K562 (cell line): ENCODE measurements at regions not wholly inside any gene's neighbourhood (a gene's known extent, or its start where the extent isn't known, plus 50 kb on each side); places are given as distances from the start of the nearest gene placed in this dataset.

Experiments
- ATAC-seq: fragments of 200-7000 bp; cut with Tn5 transposase; 3 replicates; pipeline ENCODE4 v1.9.1; 2020; ENCODE audit warnings: moderate library complexity
- BruUV-seq: library from RNA; stranded (reverse); fragments of 400-500 nt; replicated peaks from 2 replicates; lab custom pipeline; 2021; lab: Mats Ljungman, UMichigan
- CTCF ChIA-PET: fragments of 300-600 bp; formaldehyde crosslinking; extraction: SDS; loops from one replicate; lab custom pipeline; 2021; ENCODE audit warnings: low intra/inter-chr PET ratio; lab: Yijun Ruan, JAX
- POLR2A ChIA-PET: fragments of 300-600, 350-650 bp; sonication (Branson Sonifier 250); formaldehyde crosslinking; extraction: SDS; loops from one replicate; lab custom pipeline; 2021; ENCODE audit warnings: antibody characterized with exemption, inconsistent platforms; lab: Yijun Ruan, JAX
- DNase-seq, 4 experiments: peaks; one replicate each; pipeline versions ENCODE4 v3.0.0 to v3.0.0-alpha.2; 2011 to 2018; ENCODE audit warnings: low spot score in 3 of 4, mixed read lengths in 3 of 4; ENCODE audit errors: extremely low read depth in 1 of 4
- FAIRE-seq: peaks from 2 replicates; lab custom pipeline; 2011; peaks lifted over from hg19 to GRCh38; lab: Jason Lieb, UNC
- H2AFZ ChIP-seq: 2 replicates; pipeline ENCODE4 v1.6.0; 2011; ENCODE audit warnings: low read depth, low read length, control low read depth, inconsistent platforms
- H3K27ac ChIP-seq: fragments of 200-600 bp; 3 replicates; pipeline ENCODE4 v1.8.0; 2011; ENCODE audit warnings: low read depth, mild to moderate bottlenecking, control low read depth, inconsistent platforms, low read length, moderate library complexity, mixed read lengths; ENCODE audit errors: extremely low read depth
- H3K27me3 ChIP-seq, 2 experiments: fragments of 300-600 bp in 1 of 2; 2 replicates in 1 of 2; 3 replicates in 1 of 2; pipeline versions ENCODE4 v1.6.0 to v1.8.0; 2011; ENCODE audit warnings: inconsistent platforms in 2 of 2, low read length in 2 of 2, mild to moderate bottlenecking in 1 of 2, mixed read lengths in 1 of 2, moderate library complexity in 1 of 2; ENCODE audit not compliant: control insufficient read depth in 2 of 2, insufficient read depth in 2 of 2
- H3K36me3 ChIP-seq: fragments of 300-600 bp; 3 replicates; pipeline ENCODE4 v1.8.0; 2011; ENCODE audit warnings: mild to moderate bottlenecking, low read length, inconsistent platforms; ENCODE audit not compliant: control insufficient read depth, insufficient read depth
- H3K4me1 ChIP-seq, 2 experiments: fragments of 200-600 bp in 1 of 2; replicated peaks in 1 of 2; 2 replicates in 1 of 2; 3 replicates in 1 of 2; pipeline versions ENCODE4 v1.5.1 to v1.8.0; 2011; ENCODE audit warnings: inconsistent platforms in 2 of 2, low read length in 2 of 2, mild to moderate bottlenecking in 1 of 2, mixed read lengths in 1 of 2, moderate library complexity in 1 of 2; ENCODE audit not compliant: control insufficient read depth in 2 of 2, insufficient read depth in 2 of 2
- H3K4me2 ChIP-seq: 2 replicates; pipeline ENCODE4 v1.6.1; 2011; ENCODE audit warnings: low read length, control low read depth, inconsistent platforms, mixed read lengths; ENCODE audit not compliant: insufficient read depth
- H3K4me3 ChIP-seq: fragments of 200-600 bp; sonication (generic), shearing (Covaris generic); 2 replicates; pipeline ENCODE4 v1.5.1; 2016; ENCODE audit warnings: control low read depth, inconsistent platforms
- H3K79me2 ChIP-seq: fragments of 200-600 bp; 3 replicates; pipeline ENCODE4 v1.8.0; 2011; ENCODE audit warnings: low read length, inconsistent platforms; ENCODE audit not compliant: control insufficient read depth, insufficient read depth
- H3K9ac ChIP-seq, 2 experiments: 2 replicates each; pipeline versions ENCODE4 v1.6.0 to v1.6.1; 2011; ENCODE audit warnings: low read depth in 2 of 2, low read length in 2 of 2, control low read depth in 1 of 2, inconsistent platforms in 1 of 2, mild to moderate bottlenecking in 1 of 2, mixed read lengths in 1 of 2; ENCODE audit not compliant: insufficient read depth in 1 of 2
- H3K9me1 ChIP-seq: one replicate; pipeline ENCODE4 v1.6.0; 2011; ENCODE audit warnings: inconsistent platforms, mild to moderate bottlenecking, low read length, moderate library complexity; ENCODE audit not compliant: control insufficient read depth, insufficient read depth
- H3K9me3 ChIP-seq: replicated peaks from 2 replicates; pipeline ENCODE4 v1.5.1; 2011; ENCODE audit warnings: low read depth, low read length, inconsistent platforms; ENCODE audit not compliant: control insufficient read depth, insufficient read depth
- H4K20me1 ChIP-seq: replicated peaks from 2 replicates; pipeline ENCODE4 v1.6.1; 2011; ENCODE audit warnings: low read length, inconsistent platforms, mixed read lengths; ENCODE audit not compliant: control insufficient read depth, insufficient read depth
- ARID2 ChIP-seq: fragments of 450-650 bp; IDR thresholded peaks from 2 replicates; pipeline ENCODE4 v1.6.1; 2017; ENCODE audit warnings: antibody characterized with exemption, mild to moderate bottlenecking
- CCNT2 ChIP-seq: IDR thresholded peaks from 2 replicates; pipeline ENCODE4 v1.6.1; 2011; ENCODE audit warnings: borderline replicate concordance, low read depth, mild to moderate bottlenecking, moderate library complexity, mixed read lengths, low read length; ENCODE audit not compliant: insufficient read length; ENCODE audit errors: extremely low read depth
- CTCFL ChIP-seq: IDR thresholded peaks from 2 replicates; pipeline ENCODE4 v1.6.1; 2011; ENCODE audit warnings: borderline replicate concordance, low read depth, mild to moderate bottlenecking, moderate library complexity, low read length; ENCODE audit not compliant: insufficient read depth, poor library complexity, severe bottlenecking
- HMG20A ChIP-seq: fragments of 450-650 bp; formaldehyde crosslinking; conservative IDR thresholded peaks from 2 replicates; pipeline ENCODE4 v1.4.0; 2020; ENCODE audit warnings: mild to moderate bottlenecking, mixed read lengths
- PATZ1 ChIP-seq: fragments of 250-450 bp; sonication (Bioruptor Pico); IDR thresholded peaks from 2 replicates; pipeline ENCODE4 v1.5.0; 2020; ENCODE audit warnings: mild to moderate bottlenecking, borderline replicate concordance
- TRIM28 ChIP-seq: fragments of 450-650 bp; IDR thresholded peaks from 2 replicates; pipeline ENCODE4 v1.6.1; 2017
- ZNF184 ChIP-seq: sonication (generic); formaldehyde crosslinking; IDR thresholded peaks from 2 replicates; pipeline ENCODE4 v1.5.0; 2020; ENCODE audit warnings: missing genetic modification reagents
- ZNF695 ChIP-seq: fragments of 450-650 bp; formaldehyde crosslinking; IDR thresholded peaks from 2 replicates; pipeline ENCODE4 v1.4.0; 2020; ENCODE audit warnings: mild to moderate bottlenecking, moderate library complexity
- ZNF696 ChIP-seq: fragments of 250-450 bp; sonication (Bioruptor Pico); conservative IDR thresholded peaks from 2 replicates; pipeline ENCODE4 v1.4.0; 2020; ENCODE audit warnings: mild to moderate bottlenecking, moderate library complexity
- WGBS: fragments of 100-300 bp; shearing (Covaris generic); methylation state at CpG from one replicate; pipeline ENCODE4 v1.1.6; 2016; ENCODE audit warnings: low coverage, mixed read lengths; ENCODE audit not compliant: insufficient coverage; ENCODE audit errors: missing lambda C conversion rate; 5-methylcytosine and 5-hydroxymethylcytosine counted together
- in situ Hi-C: fragments of 300-500 bp; cut with MboI; formaldehyde crosslinking; loops from 4 replicates; pipeline ENCODE4 v1.15.0; 2018; ENCODE audit warnings: inconsistent platforms, mixed read lengths
- intact Hi-C: fragments of 100-400 bp; cut with micrococcal nuclease; formaldehyde crosslinking; loops from 2 replicates; pipeline ENCODE4 v1.14.2; 2022
- TF ChIP-seq, protein P1 (sequence below), 2 experiments: fragments of 450-650 bp; IDR thresholded peaks; 2 replicates each; pipeline ENCODE4 v1.6.1; 2016
- TF ChIP-seq, protein P2 (sequence below): fragments of 250-450 bp; sonication (Bioruptor Pico); IDR thresholded peaks from 2 replicates; pipeline ENCODE4 v1.8.0; 2021; ENCODE audit warnings: moderate library complexity, mild to moderate bottlenecking, inconsistent platforms

- TF ChIP-seq CTCFL (no peak), ARID2 (no peak)
Observed at GRCh38 chr10:10310498-10310897, 707.2 kb upstream of the CELF2 start (continued).

DNA sequence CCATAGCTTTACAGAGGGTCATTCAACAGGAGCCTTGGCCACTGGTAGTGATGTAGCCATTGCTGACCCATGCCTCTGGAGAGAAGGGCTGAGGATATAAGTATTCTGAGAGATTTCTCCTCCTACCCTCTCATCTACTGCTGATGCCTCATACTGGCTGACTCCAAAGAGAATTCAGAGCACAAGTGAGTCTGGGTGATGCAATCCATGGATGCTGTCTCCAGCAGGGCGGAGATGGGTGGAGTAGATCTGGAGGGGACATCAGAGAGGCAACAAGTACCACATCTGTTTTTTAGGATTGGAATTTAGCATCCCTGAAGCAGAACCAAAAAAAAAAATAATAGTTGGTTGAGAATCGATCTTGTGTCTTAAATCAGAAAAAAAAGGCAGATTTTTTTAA, 705.7 kb upstream of the CELF2 start:
- no TSS peak for BruUV-seq
- intact Hi-C loops (no loop called here), in situ Hi-C loops (no loop called here)
- Histone ChIP-seq H3K79me2 (no peaks in the 10 kb centered on the region), H3K9ac (no peak overlapping the region), H4K20me1 (no peaks in the 10 kb centered on the region), H3K27me3 (no peaks in the 10 kb centered on the region), H3K9me1 (no peaks in the 10 kb centered on the region), H3K36me3 (no peaks in the 10 kb centered on the region), H3K9me3 (no peaks in the 10 kb centered on the region), H3K4me2 (no peak overlapping the region), H3K4me3 (no peak overlapping the region), H3K4me1 (no peaks in the 10 kb centered on the region), H3K27ac (no peak overlapping the region), H2AFZ (no peak overlapping the region)
- ATAC-seq: no peak
- no peak for DNase-seq
- FAIRE-seq: no peak
- WGBS: 0% methylated on average over 2 of the region's 2 CpGs
- ChIA-PET CTCF (no interaction called here), POLR2A (interaction anchor here (0.7 kb wide), 1 partner anchor 103 kb away, joined by 3 read pairs; no protein-coding TSS in a partner anchor)
- TF ChIP-seq PATZ1 (CRISPR knock-in tag) (no peak), ZNF696 (CRISPR knock-in tag) (no peak), CCNT2 (no peak), ZNF695 (CRISPR knock-in tag) (no peak), TRIM28 (no peak), ZNF184 (CRISPR knock-in tag) (no peak), HMG20A (CRISPR knock-in tag) (no peak)
- TF ChIP-seq, protein P1, sequence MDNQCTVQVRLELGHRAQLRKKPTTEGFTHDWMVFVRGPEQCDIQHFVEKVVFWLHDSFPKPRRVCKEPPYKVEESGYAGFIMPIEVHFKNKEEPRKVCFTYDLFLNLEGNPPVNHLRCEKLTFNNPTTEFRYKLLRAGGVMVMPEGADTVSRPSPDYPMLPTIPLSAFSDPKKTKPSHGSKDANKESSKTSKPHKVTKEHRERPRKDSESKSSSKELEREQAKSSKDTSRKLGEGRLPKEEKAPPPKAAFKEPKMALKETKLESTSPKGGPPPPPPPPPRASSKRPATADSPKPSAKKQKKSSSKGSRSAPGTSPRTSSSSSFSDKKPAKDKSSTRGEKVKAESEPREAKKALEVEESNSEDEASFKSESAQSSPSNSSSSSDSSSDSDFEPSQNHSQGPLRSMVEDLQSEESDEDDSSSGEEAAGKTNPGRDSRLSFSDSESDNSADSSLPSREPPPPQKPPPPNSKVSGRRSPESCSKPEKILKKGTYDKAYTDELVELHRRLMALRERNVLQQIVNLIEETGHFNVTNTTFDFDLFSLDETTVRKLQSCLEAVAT (IDR thresholded peaks at IDR 0.05): no peak
- TF ChIP-seq, protein P2, sequence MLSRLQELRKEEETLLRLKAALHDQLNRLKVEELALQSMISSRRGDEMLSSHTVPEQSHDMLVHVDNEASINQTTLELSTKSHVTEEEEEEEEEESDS (CRISPR knock-in tag): no peak
